Caco-2 (cell line): ENCODE measurements at regions not wholly inside any gene's neighbourhood (a gene's known extent, or its start where the extent isn't known, plus 50 kb on each side); places are given as distances from the start of the nearest gene placed in this dataset.
"Not testable (repeated sequence)": the region's sequence is repeated elsewhere in the genome, so short reads cannot be mapped to it uniquely, and the experiment has no call there.

ENCODE experiments used
- BruUV-seq: library from RNA; stranded (reverse); fragments of 400-500 nt; replicated peaks from 2 replicates; lab custom pipeline; 2021; lab: Mats Ljungman, UMichigan
- CTCF ChIA-PET: fragments of 300-600 bp; sonication (Branson Sonifier 250); formaldehyde crosslinking; loops from one replicate; lab custom pipeline; 2022; ENCODE audit warnings: antibody characterized with exemption; lab: Charles Lee
- POLR2A ChIA-PET: fragments of 300-600 bp; sonication (Branson Sonifier 250); formaldehyde crosslinking; loops from one replicate; lab custom pipeline; 2022; ENCODE audit warnings: antibody characterized with exemption; lab: Charles Lee
- DNase-seq, 2 experiments: peaks; one replicate each; pipeline versions ENCODE4 v3.0.0 to v3.0.0-alpha.2; 2020 to 2022
- H3K27me3 ChIP-seq: replicated peaks from 2 replicates; pipeline ENCODE4 v1.6.0; 2011; ENCODE audit warnings: low read length; ENCODE audit not compliant: control insufficient read depth, insufficient read depth
- H3K36me3 ChIP-seq: 2 replicates; pipeline ENCODE4 v1.5.1; 2011; ENCODE audit warnings: low read length; ENCODE audit not compliant: control insufficient read depth, insufficient read depth
- H3K4me1 ChIP-seq: fragments of 250-450 bp; sonication (Bioruptor Pico); 2 replicates; pipeline ENCODE4 v1.5.1; 2020; ENCODE audit warnings: mild to moderate bottlenecking
- H3K4me3 ChIP-seq: 2 replicates; pipeline ENCODE4 v1.5.1; 2011; ENCODE audit warnings: low read depth, mild to moderate bottlenecking, control low read depth, low read length
- H3K9me3 ChIP-seq: fragments of 250-450 bp; sonication (Bioruptor Pico); 2 replicates; pipeline ENCODE4 v1.5.1; 2020; ENCODE audit warnings: mild to moderate bottlenecking, moderate library complexity
- H3K27ac Mint-ChIP-seq: one replicate; pipeline ENCODE4 v1.8.0; 2022; ENCODE audit warnings: mixed read lengths; ENCODE audit not compliant: unreplicated experiment
- H3K27me3 Mint-ChIP-seq: one replicate; pipeline ENCODE4 v1.8.0; 2022; ENCODE audit warnings: mixed read lengths; ENCODE audit not compliant: insufficient read depth, unreplicated experiment
- H3K36me3 Mint-ChIP-seq: one replicate; pipeline ENCODE4 v1.8.0; 2022; ENCODE audit warnings: mild to moderate bottlenecking, mixed read lengths; ENCODE audit not compliant: insufficient read depth, unreplicated experiment
- H3K4me1 Mint-ChIP-seq: one replicate; pipeline ENCODE4 v1.8.0; 2022; ENCODE audit warnings: low read depth, mixed read lengths; ENCODE audit not compliant: unreplicated experiment
- H3K4me3 Mint-ChIP-seq: one replicate; pipeline ENCODE4 v1.8.0; 2022; ENCODE audit warnings: mild to moderate bottlenecking, moderate library complexity, mixed read lengths; ENCODE audit not compliant: unreplicated experiment
- H3K9me3 Mint-ChIP-seq: one replicate; pipeline ENCODE4 v1.8.0; 2022; ENCODE audit warnings: mixed read lengths; ENCODE audit not compliant: unreplicated experiment
- intact Hi-C: fragments of 100-400 bp; cut with micrococcal nuclease; formaldehyde crosslinking; loops from one replicate; pipeline ENCODE4 v1.10.0; 2022; ENCODE audit not compliant: unreplicated experiment
- TF ChIP-seq, protein P1 (sequence below), 2 experiments: fragments of 200-600 bp in 1 of 2; IDR thresholded peaks; 1 replicate in 1 of 2; 2 replicates in 1 of 2; pipeline versions ENCODE4 v1.5.1 to v1.8.0; 2011 to 2022; ENCODE audit warnings: antibody characterized with exemption in 1 of 2, control low read depth in 1 of 2, inconsistent platforms in 1 of 2, low read depth in 1 of 2, low read length in 1 of 2, mild to moderate bottlenecking in 1 of 2, moderate library complexity in 1 of 2; ENCODE audit not compliant: insufficient read depth in 1 of 2, severe bottlenecking in 1 of 2, unreplicated experiment in 1 of 2

GRCh38 chr2:37576831-37577230, 94.6 kb downstream of the CDC42EP3 start:
- intact Hi-C loops = loop anchor here (2.0 kb wide), 1 partner anchor 300 kb away; no protein-coding TSS in a partner anchor
- TF ChIP-seq, protein P1, sequence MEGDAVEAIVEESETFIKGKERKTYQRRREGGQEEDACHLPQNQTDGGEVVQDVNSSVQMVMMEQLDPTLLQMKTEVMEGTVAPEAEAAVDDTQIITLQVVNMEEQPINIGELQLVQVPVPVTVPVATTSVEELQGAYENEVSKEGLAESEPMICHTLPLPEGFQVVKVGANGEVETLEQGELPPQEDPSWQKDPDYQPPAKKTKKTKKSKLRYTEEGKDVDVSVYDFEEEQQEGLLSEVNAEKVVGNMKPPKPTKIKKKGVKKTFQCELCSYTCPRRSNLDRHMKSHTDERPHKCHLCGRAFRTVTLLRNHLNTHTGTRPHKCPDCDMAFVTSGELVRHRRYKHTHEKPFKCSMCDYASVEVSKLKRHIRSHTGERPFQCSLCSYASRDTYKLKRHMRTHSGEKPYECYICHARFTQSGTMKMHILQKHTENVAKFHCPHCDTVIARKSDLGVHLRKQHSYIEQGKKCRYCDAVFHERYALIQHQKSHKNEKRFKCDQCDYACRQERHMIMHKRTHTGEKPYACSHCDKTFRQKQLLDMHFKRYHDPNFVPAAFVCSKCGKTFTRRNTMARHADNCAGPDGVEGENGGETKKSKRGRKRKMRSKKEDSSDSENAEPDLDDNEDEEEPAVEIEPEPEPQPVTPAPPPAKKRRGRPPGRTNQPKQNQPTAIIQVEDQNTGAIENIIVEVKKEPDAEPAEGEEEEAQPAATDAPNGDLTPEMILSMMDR (IDR thresholded peaks at IDR 0.05; ENCODE audit: insufficient read depth in 1 of 2, low read depth in 1 of 2, low read length in 1 of 2, severe bottlenecking in 1 of 2, unreplicated experiment in 1 of 2) = no peak
- peaks cover 9% of the 10 kb centered on the region for H3K9me3 Mint-ChIP-seq
- Histone ChIP-seq H3K36me3 (no peaks in the 10 kb centered on the region), H3K27me3 (no peaks in the 10 kb centered on the region), H3K4me3 (no peak overlapping the region), H3K4me1 (peaks cover 6% of the 10 kb centered on the region), H3K9me3 (no peaks in the 10 kb centered on the region)
- peaks cover 19% of the 10 kb centered on the region for H3K4me1 Mint-ChIP-seq
- no TSS peak for BruUV-seq
- no peak overlapping the region for H3K27ac Mint-ChIP-seq
- no peak overlapping the region for H3K4me3 Mint-ChIP-seq
- no peak for DNase-seq
- H3K36me3 Mint-ChIP-seq = peaks cover 5% of the 10 kb centered on the region
- ChIA-PET CTCF (no interaction called here), POLR2A (no interaction called here)
- H3K27me3 Mint-ChIP-seq = no peaks in the 10 kb centered on the region

DNA sequence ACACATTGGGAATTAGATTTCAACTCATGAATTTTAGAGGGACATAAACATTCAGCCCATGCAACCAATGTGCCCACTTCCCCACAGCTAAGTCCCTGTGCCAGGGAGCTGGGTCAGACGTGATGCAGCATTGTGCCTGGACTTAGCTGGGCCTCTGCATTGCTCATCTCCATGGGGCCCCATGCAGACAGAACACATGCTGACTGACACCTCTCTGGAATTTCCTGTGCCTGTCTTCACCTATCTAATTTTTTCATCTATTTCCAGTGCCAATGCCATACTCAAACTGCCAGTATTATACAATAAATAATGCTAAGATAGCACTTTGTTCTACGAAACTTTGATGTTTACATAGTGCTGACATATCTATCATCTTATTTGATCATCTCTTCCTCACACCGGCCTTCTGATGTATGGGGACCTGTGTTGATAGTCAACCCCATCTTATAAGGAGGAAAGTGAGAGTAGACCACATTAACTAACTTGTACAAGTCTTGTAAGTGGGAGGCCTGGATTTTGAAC, 92.2 kb downstream of the CDC42EP3 start:
- intact Hi-C loops = no loop called here
- POLR2A ChIA-PET = no interaction called here
- no peak for DNase-seq
- H3K9me3 Mint-ChIP-seq = peaks cover 9% of the 10 kb centered on the region
- Histone ChIP-seq H3K27me3 (no peaks in the 10 kb centered on the region), H3K4me3 (no peak overlapping the region), H3K4me1 (peaks cover 16% of the 10 kb centered on the region), H3K9me3 (no peaks in the 10 kb centered on the region), H3K36me3 (no peaks in the 10 kb centered on the region)
- peaks cover 15% of the 10 kb centered on the region for H3K4me1 Mint-ChIP-seq
- no TSS peak for BruUV-seq
- TF ChIP-seq, protein P1 (IDR thresholded peaks at IDR 0.05; ENCODE audit: insufficient read depth in 1 of 2, low read depth in 1 of 2, low read length in 1 of 2, severe bottlenecking in 1 of 2, unreplicated experiment in 1 of 2) = no peak
- H3K36me3 Mint-ChIP-seq = peaks cover 5% of the 10 kb centered on the region
- H3K4me3 Mint-ChIP-seq = no peak overlapping the region
- H3K27me3 Mint-ChIP-seq = no peaks in the 10 kb centered on the region
- no peak overlapping the region for H3K27ac Mint-ChIP-seq
- CTCF ChIA-PET = no interaction called here

DNA sequence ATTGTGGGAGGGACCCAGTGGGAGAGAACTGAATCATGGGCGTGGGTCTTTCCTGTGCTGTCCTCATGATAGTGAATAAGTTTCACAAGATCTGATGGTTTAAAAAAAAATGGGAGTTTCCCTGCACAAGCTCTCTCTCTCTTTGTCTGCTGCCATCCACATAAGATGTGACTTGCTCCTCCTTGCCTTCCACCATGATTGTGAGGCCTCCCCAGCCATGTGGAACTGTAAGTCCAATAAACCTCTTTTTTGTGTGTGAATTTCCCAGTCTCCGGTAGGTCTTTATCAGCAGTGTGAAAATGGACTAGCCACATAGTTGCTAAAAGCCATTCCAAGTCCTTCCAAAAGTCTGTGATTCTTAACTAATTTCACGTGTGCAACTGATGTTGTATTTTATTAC, 91.5 kb downstream of the CDC42EP3 start:
- H3K4me3 ChIP-seq, CTCF ChIA-PET, H3K9me3 Mint-ChIP-seq, H3K27me3 ChIP-seq, BruUV-seq, H3K36me3 Mint-ChIP-seq, intact Hi-C loops, POLR2A ChIA-PET, DNase-seq, H3K4me3 Mint-ChIP-seq, H3K27me3 Mint-ChIP-seq, H3K36me3 ChIP-seq, H3K27ac Mint-ChIP-seq, H3K9me3 ChIP-seq: not testable (repeated sequence)
- H3K4me1 ChIP-seq = peaks cover 23% of the 10 kb centered on the region
- peaks cover 18% of the 10 kb centered on the region for H3K4me1 Mint-ChIP-seq

- H3K27ac Mint-ChIP-seq = no peak overlapping the region
- peaks cover 38% of the 10 kb centered on the region for H3K4me1 ChIP-seq
- DNase-seq = no peak
- no TSS peak for BruUV-seq
- TF ChIP-seq, protein P1 (IDR thresholded peaks at IDR 0.05; ENCODE audit: insufficient read depth in 1 of 2, low read depth in 1 of 2, low read length in 1 of 2, severe bottlenecking in 1 of 2, unreplicated experiment in 1 of 2) = no peak
- H3K9me3 Mint-ChIP-seq = peaks cover 9% of the 10 kb centered on the region
- H3K4me3 Mint-ChIP-seq = no peak overlapping the region
- peaks cover 5% of the 10 kb centered on the region for H3K36me3 Mint-ChIP-seq
- no peaks in the 10 kb centered on the region for H3K27me3 Mint-ChIP-seq
- H3K4me1 Mint-ChIP-seq = peaks cover 26% of the 10 kb centered on the region
- ChIA-PET POLR2A (no interaction called here), CTCF (no interaction called here)
- no peaks in the 10 kb centered on the region for H3K27me3 ChIP-seq
- no peak overlapping the region for H3K4me3 ChIP-seq
- H3K9me3 ChIP-seq = no peaks in the 10 kb centered on the region
- no peaks in the 10 kb centered on the region for H3K36me3 ChIP-seq
- intact Hi-C loops = no loop called here
Observed at GRCh38 chr2:37581433-37581832, 90.0 kb downstream of the CDC42EP3 start.
